Ovary (tissue), 7 donors: ENCODE measurements at regions not wholly inside any gene's neighbourhood (a gene's known extent, or its start where the extent isn't known, plus 50 kb on each side); places are given as distances from the start of the nearest gene placed in this dataset.

Experiments
- DNase-seq, 5 donors: peaks; one replicate each; pipeline ENCODE4 v3.0.0-alpha.2; 2019 to 2020
- H3K27ac ChIP-seq, 2 donors: fragments of 200-600 bp; one replicate each; pipeline versions ENCODE4 v1.5.1 to v1.8.0; 2019 to 2022
- H3K27me3 ChIP-seq: fragments of 200-600 bp; one replicate; pipeline ENCODE4 v1.8.0; 2022
- H3K36me3 ChIP-seq: fragments of 200-600 bp; sonication (generic); one replicate; pipeline ENCODE4 v1.5.1; 2019
- H3K4me1 ChIP-seq: one replicate; pipeline ENCODE4 v1.8.1; 2013; ENCODE audit warnings: mild to moderate bottlenecking, moderate library complexity; ENCODE audit not compliant: insufficient read depth
- H3K4me3 ChIP-seq: fragments of 200-600 bp; sonication (generic); one replicate; pipeline ENCODE4 v1.5.1; 2017
- H3K9me3 ChIP-seq, 2 donors: fragments of 200-600 bp in 1 of 2; sonication (generic) in 1 of 2; one replicate each; pipeline versions ENCODE4 v1.5.1 to v1.8.1; 2013 to 2019; ENCODE audit warnings: mild to moderate bottlenecking in 1 of 2, moderate library complexity in 1 of 2
- EP300 ChIP-seq: sonication (generic); formaldehyde crosslinking; IDR thresholded peaks from one replicate; pipeline ENCODE4 v1.6.1; 2017; ENCODE audit warnings: antibody characterized with exemption
- POLR2A ChIP-seq: fragments of 450-650 bp; IDR thresholded peaks from one replicate; pipeline ENCODE4 v1.6.1; 2017; ENCODE audit warnings: antibody characterized with exemption, mild to moderate bottlenecking, moderate library complexity
- WGBS, 3 donors: extraction: QIAGEN DNeasy Blood & Tissue Kit in 1 of 3; methylation state at CpG; one replicate each; pipeline versions ENCODE4 v1.1.5 to v1.1.7; 2013 to 2017; 5-methylcytosine and 5-hydroxymethylcytosine counted together
- intact Hi-C, 4 donors: fragments of 100-400 bp; cut with DNase I; formaldehyde crosslinking; loops; one replicate each; pipeline versions ENCODE4 v1.11.0 to v1.15.1; 2022 to 2023
- TF ChIP-seq, protein P1 (sequence below), 3 donors: fragments of 450-650 bp in 2 of 3; fragments of 200-600 bp in 1 of 3; IDR thresholded peaks; one replicate each; pipeline versions ENCODE4 v1.5.1 to v1.8.0; 2016 to 2022; ENCODE audit warnings: antibody characterized with exemption in 3 of 3, mild to moderate bottlenecking in 1 of 3
- donor health status: DM: no; HTN: no; CAD: no; lungs with moderate emphysema.
- donor health status: DM: no; HTN: no; CAD: no.
- donor health status: Bipolar disorder and iron deficiency.
- donor health status: DM: no; HTN: no; CAD: no.
- donor health status: DM: yes; HTN: yes; CAD: no.

GRCh38 chr1:198880397-198880796 lies 241.6 kb downstream of the PTPRC start:
- TF ChIP-seq EP300, result no peak
- Histone ChIP-seq H3K27ac (no peak overlapping the region), H3K4me3 (no peak overlapping the region), H3K9me3 (no peaks in the 10 kb centered on the region), H3K4me1 (no peaks in the 10 kb centered on the region), H3K36me3 (no peaks in the 10 kb centered on the region), H3K27me3 (no peaks in the 10 kb centered on the region)
- 87 to 94% (median 88%) methylated on average over 2 of the region's 2 CpGs for WGBS, 3 donors
- intact Hi-C loops, result no loop called here
- DNase-seq, result no peak

- TF ChIP-seq, protein P1, sequence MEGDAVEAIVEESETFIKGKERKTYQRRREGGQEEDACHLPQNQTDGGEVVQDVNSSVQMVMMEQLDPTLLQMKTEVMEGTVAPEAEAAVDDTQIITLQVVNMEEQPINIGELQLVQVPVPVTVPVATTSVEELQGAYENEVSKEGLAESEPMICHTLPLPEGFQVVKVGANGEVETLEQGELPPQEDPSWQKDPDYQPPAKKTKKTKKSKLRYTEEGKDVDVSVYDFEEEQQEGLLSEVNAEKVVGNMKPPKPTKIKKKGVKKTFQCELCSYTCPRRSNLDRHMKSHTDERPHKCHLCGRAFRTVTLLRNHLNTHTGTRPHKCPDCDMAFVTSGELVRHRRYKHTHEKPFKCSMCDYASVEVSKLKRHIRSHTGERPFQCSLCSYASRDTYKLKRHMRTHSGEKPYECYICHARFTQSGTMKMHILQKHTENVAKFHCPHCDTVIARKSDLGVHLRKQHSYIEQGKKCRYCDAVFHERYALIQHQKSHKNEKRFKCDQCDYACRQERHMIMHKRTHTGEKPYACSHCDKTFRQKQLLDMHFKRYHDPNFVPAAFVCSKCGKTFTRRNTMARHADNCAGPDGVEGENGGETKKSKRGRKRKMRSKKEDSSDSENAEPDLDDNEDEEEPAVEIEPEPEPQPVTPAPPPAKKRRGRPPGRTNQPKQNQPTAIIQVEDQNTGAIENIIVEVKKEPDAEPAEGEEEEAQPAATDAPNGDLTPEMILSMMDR (IDR thresholded peaks at IDR 0.05), result no peak
- TF ChIP-seq EP300 (no peak), POLR2A (no peak)
- H3K4me1 ChIP-seq, result no peaks in the 10 kb centered on the region
- H3K9me3 ChIP-seq, result no peaks in the 10 kb centered on the region
- no peak for DNase-seq
- intact Hi-C loops, result no loop called here
- no peaks in the 10 kb centered on the region for H3K36me3 ChIP-seq
- no peak overlapping the region for H3K27ac ChIP-seq
- no peaks in the 10 kb centered on the region for H3K27me3 ChIP-seq
- H3K4me3 ChIP-seq, result no peak overlapping the region
- 88 to 95% (median 93%) methylated on average over 4 of the region's 4 CpGs for WGBS, 3 donors
Measured at GRCh38 chr1:198880818-198881597, 242.2 kb downstream of the PTPRC start.

DNA sequence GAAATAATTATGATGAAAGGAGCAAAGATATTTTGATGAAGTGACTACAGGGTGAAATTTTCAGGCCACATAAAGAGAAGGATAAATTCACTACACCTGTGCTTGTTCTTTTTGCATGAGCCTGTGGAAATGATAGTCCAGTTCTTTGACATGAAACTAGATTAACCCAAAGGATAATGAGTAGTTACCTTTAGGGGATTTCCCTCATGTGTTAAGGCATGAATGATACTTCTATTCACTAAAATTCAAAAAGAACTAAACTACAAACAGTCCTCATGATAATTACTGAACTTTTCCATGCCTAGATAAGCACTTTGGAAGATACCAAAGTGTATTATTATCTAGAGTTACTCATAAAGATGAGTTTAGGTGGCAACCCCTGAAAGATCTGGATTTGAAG lies 244.3 kb downstream of the PTPRC start:
- Histone ChIP-seq H3K36me3 (no peaks in the 10 kb centered on the region), H3K27me3 (no peaks in the 10 kb centered on the region), H3K4me3 (no peak overlapping the region), H3K9me3 (no peaks in the 10 kb centered on the region), H3K27ac (no peak overlapping the region), H3K4me1 (no peaks in the 10 kb centered on the region)
- TF ChIP-seq POLR2A (no peak), EP300 (no peak)
- TF ChIP-seq, protein P1 (IDR thresholded peaks at IDR 0.05), result no peak
- intact Hi-C loops, result no loop called here
- DNase-seq, result no peak

DNA sequence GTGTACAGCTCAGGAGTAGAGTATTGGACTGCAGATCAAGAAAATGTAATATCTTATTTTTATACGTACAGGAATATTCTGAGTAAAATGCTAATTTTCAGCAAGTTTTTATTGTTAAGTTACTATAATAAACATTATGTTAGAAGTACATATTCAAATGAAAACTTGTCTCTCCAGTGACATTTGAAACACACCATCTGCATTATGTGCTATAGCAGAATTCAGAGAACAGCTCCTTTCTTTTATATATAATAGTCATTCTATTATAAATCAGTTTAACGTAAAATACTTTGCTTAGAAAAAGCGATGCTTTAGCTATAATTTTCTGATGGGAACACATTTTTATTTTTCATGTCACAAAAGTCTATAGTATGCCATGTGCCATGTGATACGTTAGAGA lies 249.0 kb downstream of the PTPRC start:
- Histone ChIP-seq H3K4me3 (no peak overlapping the region), H3K9me3 (no peaks in the 10 kb centered on the region), H3K27ac (no peak overlapping the region), H3K4me1 (peaks cover 2% of the 10 kb centered on the region), H3K27me3 (no peaks in the 10 kb centered on the region), H3K36me3 (no peaks in the 10 kb centered on the region)
- 67 to 93% (median 80%) methylated on average over 4 of the region's 4 CpGs for WGBS, 3 donors
- intact Hi-C loops, result no loop called here
- no peak for DNase-seq
- TF ChIP-seq EP300 (no peak), POLR2A (no peak)
- TF ChIP-seq, protein P1 (IDR thresholded peaks at IDR 0.05), result no peak

DNA sequence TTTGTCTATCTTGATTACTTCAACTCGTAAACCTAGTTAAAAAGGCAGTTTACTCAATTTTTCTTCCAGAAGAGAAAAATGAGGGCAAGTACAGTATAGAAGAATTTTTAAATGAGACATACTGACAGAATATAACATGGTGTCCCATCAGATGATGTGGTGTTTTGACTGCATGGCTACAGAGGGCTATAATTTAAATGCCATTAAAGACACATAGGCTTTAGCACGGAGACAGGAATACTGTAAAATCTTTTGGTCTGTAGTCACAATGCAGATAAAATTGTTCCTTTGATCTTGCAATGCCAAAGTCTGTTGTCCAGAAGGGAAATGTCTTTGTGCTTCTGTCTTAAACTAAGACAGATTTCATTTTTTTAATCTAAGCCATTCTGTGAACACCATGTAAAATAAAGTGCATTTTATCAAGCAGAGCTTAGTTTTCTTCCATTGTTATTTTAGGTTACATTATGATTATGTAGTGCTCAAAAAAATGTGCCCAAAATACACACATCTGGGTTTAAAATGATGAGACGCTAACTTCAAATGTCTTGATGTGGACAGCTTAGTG lies 249.6 kb downstream of the PTPRC start:
- no peak for DNase-seq
- TF ChIP-seq, protein P1 (IDR thresholded peaks at IDR 0.05), result no peak
- no peak for TF ChIP-seq POLR2A
- no peak for TF ChIP-seq EP300
- Histone ChIP-seq H3K9me3 (no peaks in the 10 kb centered on the region), H3K27me3 (no peaks in the 10 kb centered on the region), H3K4me3 (no peak overlapping the region), H3K27ac (no peak overlapping the region), H3K36me3 (no peaks in the 10 kb centered on the region), H3K4me1 (peaks cover 2% of the 10 kb centered on the region)
- WGBS, 3 donors, result 86 to 92% (median 88%) methylated on average over 3 of the region's 3 CpGs
- intact Hi-C loops, result no loop called here
